Activated naive CD4-positive, alpha-beta T cell treated with anti-CD3 and anti-CD28 coated beads, Interleukin-2, amount 50 U/mL, for 72 hours (primary cell): ENCODE measurements at regions not wholly inside any gene's neighbourhood (a gene's known extent, or its start where the extent isn't known, plus 50 kb on each side); places are given as distances from the start of the nearest gene placed in this dataset.

Experiments used
- ATAC-seq, 2 donors: fragments of 150-1000 bp; cut with Tn5 transposase; 2 replicates each; pipeline ENCODE4 v1.10.0; 2021; ENCODE audit warnings: mild to moderate bottlenecking in 2 of 2, moderate library complexity in 2 of 2
- DNase-seq, 2 donors: peaks; one replicate each; pipeline ENCODE4 v3.0.0; 2021 to 2022; ENCODE audit warnings: low spot score in 2 of 2
- H3K27ac Mint-ChIP-seq, 2 donors: one replicate each; pipeline ENCODE4 v1.8.0; 2022; ENCODE audit warnings: mild to moderate bottlenecking in 2 of 2, mixed read lengths in 2 of 2
- H3K36me3 Mint-ChIP-seq, 2 donors: one replicate each; pipeline ENCODE4 v1.8.0; 2022; ENCODE audit warnings: mixed read lengths in 2 of 2
- H3K9me3 Mint-ChIP-seq, 2 donors: one replicate each; pipeline ENCODE4 v1.8.0; 2022; ENCODE audit warnings: mixed read lengths in 2 of 2

- DNase-seq (no peak), ATAC-seq (no peak)
- no peaks in the 10 kb centered on the region for H3K36me3 Mint-ChIP-seq
- H3K9me3 Mint-ChIP-seq, result no peaks in the 10 kb centered on the region
- H3K27ac Mint-ChIP-seq, result no peak overlapping the region
Observed at GRCh38 chr15:68497206-68497910, 65.4 kb upstream of the ITGA11 start.

GRCh38 chr15:68498076-68498475, 66.1 kb upstream of the ITGA11 start:
- ATAC-seq (no peak), DNase-seq (no peak)
- no peaks in the 10 kb centered on the region for H3K9me3 Mint-ChIP-seq
- H3K27ac Mint-ChIP-seq, result no peak overlapping the region
- no peaks in the 10 kb centered on the region for H3K36me3 Mint-ChIP-seq

GRCh38 chr15:68499620-68500312, 67.8 kb upstream of the ITGA11 start:
- Mint-ChIP-seq H3K9me3 (no peaks in the 10 kb centered on the region), H3K36me3 (no peaks in the 10 kb centered on the region), H3K27ac (no peak overlapping the region)
- ATAC-seq, result no peak
- DNase-seq, result no peak

- DNase-seq (no peak), ATAC-seq (no peak)
- no peak overlapping the region for H3K27ac Mint-ChIP-seq
- H3K36me3 Mint-ChIP-seq, result no peaks in the 10 kb centered on the region
- no peaks in the 10 kb centered on the region for H3K9me3 Mint-ChIP-seq
Observed at GRCh38 chr15:68500363-68501258, 68.6 kb upstream of the ITGA11 start.

GRCh38 chr15:68501259-68501591, 69.3 kb upstream of the ITGA11 start:
- Mint-ChIP-seq H3K9me3 (no peaks in the 10 kb centered on the region), H3K36me3 (no peaks in the 10 kb centered on the region), H3K27ac (no peak overlapping the region)
- ATAC-seq (no peak), DNase-seq (no peak)

GRCh38 chr15:68501616-68502015, 69.7 kb upstream of the ITGA11 start:
- no peak for ATAC-seq
- no peaks in the 10 kb centered on the region for H3K36me3 Mint-ChIP-seq
- H3K27ac Mint-ChIP-seq, result no peak overlapping the region
- no peak for DNase-seq
- H3K9me3 Mint-ChIP-seq, result no peaks in the 10 kb centered on the region

- ATAC-seq (no peak), DNase-seq (no peak)
- Mint-ChIP-seq H3K36me3 (no peaks in the 10 kb centered on the region), H3K27ac (no peak overlapping the region), H3K9me3 (no peaks in the 10 kb centered on the region)
Observed at GRCh38 chr15:68502398-68502901, 70.5 kb upstream of the ITGA11 start.

GRCh38 chr15:68503213-68503612, 71.2 kb upstream of the ITGA11 start:
- ATAC-seq (no peak), DNase-seq (no peak)
- Mint-ChIP-seq H3K36me3 (no peaks in the 10 kb centered on the region), H3K27ac (no peak overlapping the region), H3K9me3 (no peaks in the 10 kb centered on the region)

- Mint-ChIP-seq H3K36me3 (no peaks in the 10 kb centered on the region), H3K27ac (peak overlapping the region in 1 of 2 donors; percentile 6), H3K9me3 (no peaks in the 10 kb centered on the region)
- DNase-seq (no peak), ATAC-seq (no peak)
Observed at GRCh38 chr15:68503791-68504680, 72.1 kb upstream of the ITGA11 start.

- ATAC-seq (peak in 1 of 2 donors; percentile 13), DNase-seq (no peak)
- Mint-ChIP-seq H3K27ac (peak overlapping the region in 1 of 2 donors; percentile 6), H3K9me3 (no peaks in the 10 kb centered on the region), H3K36me3 (no peaks in the 10 kb centered on the region)
Observed at GRCh38 chr15:68504681-68505170, 72.8 kb upstream of the ITGA11 start.

- no peaks in the 10 kb centered on the region for H3K9me3 Mint-ChIP-seq
- H3K36me3 Mint-ChIP-seq, result no peaks in the 10 kb centered on the region
- no peak for ATAC-seq
- no peak overlapping the region for H3K27ac Mint-ChIP-seq
- no peak for DNase-seq
Observed at GRCh38 chr15:68506071-68506470, 72.7 kb upstream of the CORO2B start.

- ATAC-seq (no peak), DNase-seq (no peak)
- Mint-ChIP-seq H3K9me3 (no peaks in the 10 kb centered on the region), H3K27ac (no peak overlapping the region), H3K36me3 (no peaks in the 10 kb centered on the region)
Observed at GRCh38 chr15:68507447-68507846, 71.3 kb upstream of the CORO2B start.

GRCh38 chr15:68508485-68509189, 70.2 kb upstream of the CORO2B start:
- ATAC-seq (no peak), DNase-seq (no peak)
- H3K9me3 Mint-ChIP-seq, result no peaks in the 10 kb centered on the region
- H3K36me3 Mint-ChIP-seq, result no peaks in the 10 kb centered on the region
- H3K27ac Mint-ChIP-seq, result no peak overlapping the region

GRCh38 chr15:68510558-68510957, 68.2 kb upstream of the CORO2B start:
- no peak overlapping the region for H3K27ac Mint-ChIP-seq
- ATAC-seq (no peak), DNase-seq (no peak)
- H3K36me3 Mint-ChIP-seq, result no peaks in the 10 kb centered on the region
- no peaks in the 10 kb centered on the region for H3K9me3 Mint-ChIP-seq

- no peak overlapping the region for H3K27ac Mint-ChIP-seq
- no peaks in the 10 kb centered on the region for H3K36me3 Mint-ChIP-seq
- H3K9me3 Mint-ChIP-seq, result no peaks in the 10 kb centered on the region
- ATAC-seq (no peak), DNase-seq (no peak)
Observed at GRCh38 chr15:68511073-68511991, 67.5 kb upstream of the CORO2B start.
